Upper lobe of right lung (tissue), 1 donor: ENCODE measurements at regions not wholly inside any gene's neighbourhood (a gene's known extent, or its start where the extent isn't known, plus 50 kb on each side); places are given as distances from the start of the nearest gene placed in this dataset.

Experiments
- ATAC-seq: fragments of 200-7000 bp; cut with Tn5 transposase; one replicate; pipeline ENCODE4 v1.9.1; 2020; ENCODE audit warnings: mild to moderate bottlenecking, moderate library complexity
- DNase-seq: peaks from one replicate; pipeline ENCODE4 v3.0.0-alpha.2; 2020
- H3K27ac ChIP-seq: fragments of 200-600 bp; one replicate; pipeline ENCODE4 v1.8.0; 2022
- H3K27me3 ChIP-seq: fragments of 200-600 bp; one replicate; pipeline ENCODE4 v1.8.0; 2022; ENCODE audit warnings: mild to moderate bottlenecking
- H3K36me3 ChIP-seq: fragments of 200-600 bp; one replicate; pipeline ENCODE4 v1.8.0; 2022
- H3K4me1 ChIP-seq: fragments of 200-600 bp; one replicate; pipeline ENCODE4 v1.8.0; 2022
- H3K4me3 ChIP-seq: fragments of 200-600 bp; one replicate; pipeline ENCODE4 v1.8.0; 2022; ENCODE audit warnings: mild to moderate bottlenecking
- H3K9me3 ChIP-seq: fragments of 200-600 bp; one replicate; pipeline ENCODE4 v1.8.0; 2022
- intact Hi-C: fragments of 100-400 bp; cut with DNase I; formaldehyde crosslinking; loops from one replicate; pipeline ENCODE4 v1.11.0; 2022
- TF ChIP-seq, protein P1 (sequence below): fragments of 200-600 bp; IDR thresholded peaks from one replicate; pipeline ENCODE4 v1.8.0; 2022; ENCODE audit warnings: antibody characterized with exemption
- donor health status: DM: no; HTN: yes; CAD: no; lungs with severe emphysema.

DNA sequence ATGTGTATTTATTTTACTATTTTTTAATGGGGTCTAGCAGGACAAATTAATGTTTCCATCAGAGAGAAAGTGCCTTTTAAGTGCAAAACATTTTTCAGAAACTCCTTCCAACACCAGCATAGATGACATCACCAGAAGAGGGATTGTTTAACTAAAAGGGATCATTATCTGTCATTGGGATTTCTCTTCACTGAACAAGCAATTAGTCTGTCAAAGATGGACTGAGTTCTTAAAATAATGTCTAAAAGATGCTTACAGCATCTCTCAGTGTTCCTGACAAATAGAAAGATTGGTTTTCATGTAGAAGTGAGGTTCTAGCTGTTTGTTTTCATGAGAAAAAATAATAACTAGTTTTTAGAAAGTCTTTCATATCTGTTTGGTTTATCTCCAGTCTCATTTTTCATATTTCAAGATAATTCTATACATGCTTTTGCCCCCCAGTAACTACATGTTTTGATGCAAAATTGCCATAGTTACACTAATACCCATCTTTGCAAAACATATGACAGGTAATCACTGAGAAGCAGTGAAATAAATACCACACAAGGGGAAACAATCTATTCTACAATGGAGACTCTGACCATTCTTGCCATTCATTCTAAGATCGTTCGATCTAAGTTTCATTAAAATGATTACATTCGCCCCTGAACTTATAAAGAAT is 850.3 kb downstream of the GALC start:
- no peak for DNase-seq
- TF ChIP-seq, protein P1, sequence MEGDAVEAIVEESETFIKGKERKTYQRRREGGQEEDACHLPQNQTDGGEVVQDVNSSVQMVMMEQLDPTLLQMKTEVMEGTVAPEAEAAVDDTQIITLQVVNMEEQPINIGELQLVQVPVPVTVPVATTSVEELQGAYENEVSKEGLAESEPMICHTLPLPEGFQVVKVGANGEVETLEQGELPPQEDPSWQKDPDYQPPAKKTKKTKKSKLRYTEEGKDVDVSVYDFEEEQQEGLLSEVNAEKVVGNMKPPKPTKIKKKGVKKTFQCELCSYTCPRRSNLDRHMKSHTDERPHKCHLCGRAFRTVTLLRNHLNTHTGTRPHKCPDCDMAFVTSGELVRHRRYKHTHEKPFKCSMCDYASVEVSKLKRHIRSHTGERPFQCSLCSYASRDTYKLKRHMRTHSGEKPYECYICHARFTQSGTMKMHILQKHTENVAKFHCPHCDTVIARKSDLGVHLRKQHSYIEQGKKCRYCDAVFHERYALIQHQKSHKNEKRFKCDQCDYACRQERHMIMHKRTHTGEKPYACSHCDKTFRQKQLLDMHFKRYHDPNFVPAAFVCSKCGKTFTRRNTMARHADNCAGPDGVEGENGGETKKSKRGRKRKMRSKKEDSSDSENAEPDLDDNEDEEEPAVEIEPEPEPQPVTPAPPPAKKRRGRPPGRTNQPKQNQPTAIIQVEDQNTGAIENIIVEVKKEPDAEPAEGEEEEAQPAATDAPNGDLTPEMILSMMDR = no peak
- Histone ChIP-seq H3K27ac (no peak overlapping the region), H3K36me3 (no peaks in the 10 kb centered on the region), H3K9me3 (no peaks in the 10 kb centered on the region), H3K4me3 (no peak overlapping the region), H3K4me1 (no peaks in the 10 kb centered on the region), H3K27me3 (no peaks in the 10 kb centered on the region)
- intact Hi-C loops = no loop called here
- no peak for ATAC-seq

DNA sequence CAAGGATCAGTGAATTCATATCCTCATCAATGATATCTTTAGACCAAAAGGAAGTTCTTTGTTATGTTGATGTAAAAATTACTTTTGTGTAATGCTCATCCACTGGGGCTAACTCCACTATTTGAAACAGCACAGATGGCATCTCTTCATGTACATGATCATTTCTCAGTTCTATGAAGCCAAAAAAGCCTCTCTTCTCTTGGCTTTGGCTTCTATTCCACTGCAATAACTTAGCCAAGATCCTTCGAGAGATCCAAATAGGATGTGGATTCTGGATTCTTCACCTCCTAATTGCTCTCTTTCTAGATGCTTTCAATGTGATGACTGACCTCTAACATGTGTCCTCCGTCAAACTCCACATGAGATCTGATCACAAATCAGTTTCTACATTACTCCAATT is 851.2 kb downstream of the GALC start:
- Histone ChIP-seq H3K9me3 (no peaks in the 10 kb centered on the region), H3K27ac (no peak overlapping the region), H3K27me3 (no peaks in the 10 kb centered on the region), H3K4me1 (no peaks in the 10 kb centered on the region), H3K36me3 (no peaks in the 10 kb centered on the region), H3K4me3 (no peak overlapping the region)
- DNase-seq = no peak
- TF ChIP-seq, protein P1 = no peak
- intact Hi-C loops = no loop called here
- ATAC-seq = no peak

DNA sequence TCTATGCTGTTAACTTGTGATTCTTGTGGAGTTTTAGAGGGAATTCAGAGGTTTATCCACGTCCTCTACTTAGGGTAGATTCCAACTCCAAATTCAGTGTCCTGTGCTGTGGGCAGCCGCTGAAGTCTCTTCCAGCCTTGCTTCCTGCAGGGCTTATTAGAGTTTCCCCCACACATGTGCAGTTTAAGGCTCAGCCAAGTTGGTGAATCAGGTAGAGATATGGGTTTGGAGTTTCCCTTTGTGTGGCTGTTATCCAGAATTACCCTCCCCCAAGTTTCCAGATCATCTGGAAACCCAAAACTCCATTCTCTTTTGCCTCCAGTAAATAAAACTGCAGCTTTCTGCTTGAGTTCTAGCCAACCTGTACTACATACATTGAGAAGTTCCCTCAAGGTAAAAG is 853.7 kb downstream of the GALC start:
- no peak for ATAC-seq
- Histone ChIP-seq H3K4me1 (no peaks in the 10 kb centered on the region), H3K27me3 (no peaks in the 10 kb centered on the region)

DNA sequence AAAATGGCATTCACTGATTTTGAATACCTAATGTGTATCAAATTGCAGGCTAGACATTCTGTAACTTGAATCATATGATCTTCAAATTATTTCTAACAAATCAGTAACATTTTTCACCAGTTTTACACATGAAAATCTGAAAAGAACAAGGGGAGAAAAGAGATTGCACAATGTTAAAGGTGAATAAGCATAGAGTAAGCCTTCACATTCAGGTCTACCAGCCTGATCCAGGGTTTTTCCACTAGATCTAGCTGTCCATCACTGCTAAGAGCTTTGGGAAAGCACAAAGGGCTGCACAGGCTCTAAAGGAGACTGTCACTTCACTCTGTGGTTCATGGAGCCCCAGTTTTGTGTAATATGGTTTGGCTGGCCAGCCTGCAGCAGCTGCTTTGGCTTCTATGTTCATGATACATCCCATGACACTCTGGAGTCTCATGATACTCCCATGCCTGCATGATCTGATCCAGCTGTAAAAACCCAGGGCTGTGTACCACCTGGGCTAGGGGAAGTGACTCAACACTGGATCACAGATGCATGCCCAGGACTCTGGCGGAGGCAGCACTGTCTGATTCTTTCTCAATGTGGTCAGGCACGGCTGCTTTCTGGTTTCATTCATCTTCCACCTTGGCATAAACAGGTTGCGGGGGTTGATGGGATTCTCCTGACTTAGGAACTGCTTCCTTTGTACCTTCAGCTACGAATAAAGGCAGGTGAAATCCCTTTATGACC is 859.7 kb downstream of the GALC start:
- H3K27ac ChIP-seq = no peak overlapping the region
- intact Hi-C loops = no loop called here
- H3K4me3 ChIP-seq = no peak overlapping the region
- TF ChIP-seq, protein P1 = no peak
- ATAC-seq (no peak), DNase-seq (no peak)
- H3K27me3 ChIP-seq = no peaks in the 10 kb centered on the region
- H3K36me3 ChIP-seq = no peaks in the 10 kb centered on the region
- H3K9me3 ChIP-seq = no peaks in the 10 kb centered on the region
- H3K4me1 ChIP-seq = no peaks in the 10 kb centered on the region

More for the DNA sequence above, 853.7 kb downstream of the GALC start:
- no peak for DNase-seq
- no peaks in the 10 kb centered on the region for H3K36me3 ChIP-seq
- TF ChIP-seq, protein P1 = no peak
- no peaks in the 10 kb centered on the region for H3K9me3 ChIP-seq
- no peak overlapping the region for H3K27ac ChIP-seq
- H3K4me3 ChIP-seq = no peak overlapping the region
- intact Hi-C loops = no loop called here

DNA sequence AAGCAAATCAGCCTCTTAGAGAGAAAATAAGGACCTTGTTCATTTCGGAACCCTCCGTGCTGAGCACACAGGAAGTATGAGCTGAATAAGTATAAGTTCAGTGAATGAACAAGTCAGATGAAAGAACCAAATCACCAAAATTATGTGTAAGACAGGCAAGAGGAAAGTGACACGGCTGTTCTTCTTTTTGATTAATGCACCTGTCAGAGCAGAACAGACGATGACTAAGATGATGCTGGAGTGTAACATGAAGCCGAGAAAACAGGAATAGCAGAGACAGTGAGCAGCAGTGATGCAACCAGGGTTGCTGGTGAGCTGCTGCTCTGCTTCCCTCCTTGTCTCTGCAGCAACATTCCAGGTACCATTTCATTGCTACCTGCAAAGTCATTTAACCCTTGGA is 861.1 kb downstream of the GALC start:
- DNase-seq = no peak
- H3K27ac ChIP-seq = no peak overlapping the region
- H3K27me3 ChIP-seq = no peaks in the 10 kb centered on the region
- H3K4me3 ChIP-seq = no peak overlapping the region
- ATAC-seq = no peak
- no peaks in the 10 kb centered on the region for H3K36me3 ChIP-seq
- no peaks in the 10 kb centered on the region for H3K4me1 ChIP-seq
- no peaks in the 10 kb centered on the region for H3K9me3 ChIP-seq
- TF ChIP-seq, protein P1 = no peak
- intact Hi-C loops = no loop called here
